Keratinocyte (primary cell): ENCODE measurements at regions not wholly inside any gene's neighbourhood (a gene's known extent, or its start where the extent isn't known, plus 50 kb on each side); places are given as distances from the start of the nearest gene placed in this dataset.

ENCODE experiments used
- DNase-seq: peaks from one replicate; pipeline ENCODE4 v3.0.0-alpha.2; 2011; ENCODE audit warnings: low read depth, missing footprints, low spot score
- FAIRE-seq: peaks from 2 replicates; lab custom pipeline; 2011; peaks lifted over from hg19 to GRCh38; lab: Jason Lieb, UNC
- H2AFZ ChIP-seq: 2 replicates; pipeline ENCODE4 v1.6.0; 2012; ENCODE audit warnings: low read length, control low read depth, inconsistent platforms; ENCODE audit not compliant: control insufficient read depth
- H3K27ac ChIP-seq: 2 replicates; pipeline ENCODE4 v1.5.1; 2011; ENCODE audit warnings: low read length; ENCODE audit not compliant: control insufficient read depth, insufficient read depth
- H3K27me3 ChIP-seq: 3 replicates; pipeline ENCODE4 v1.6.0; 2011; ENCODE audit warnings: low read length; ENCODE audit not compliant: control insufficient read depth, insufficient read depth; ENCODE audit errors: extremely low read depth
- H3K36me3 ChIP-seq, 2 experiments: 2 replicates in 1 of 2; 3 replicates in 1 of 2; pipeline ENCODE4 v1.5.1; 2011; ENCODE audit warnings: low read length in 2 of 2, mild to moderate bottlenecking in 1 of 2; ENCODE audit not compliant: control insufficient read depth in 2 of 2, insufficient read depth in 2 of 2; ENCODE audit errors: extremely low read depth in 1 of 2
- H3K4me1 ChIP-seq: 3 replicates; pipeline ENCODE4 v1.5.1; 2011; ENCODE audit warnings: low read length; ENCODE audit not compliant: control insufficient read depth, insufficient read depth; ENCODE audit errors: extremely low read depth
- H3K4me2 ChIP-seq: 3 replicates; pipeline ENCODE4 v1.6.0; 2011; ENCODE audit warnings: low read depth, low read length; ENCODE audit not compliant: control insufficient read depth, insufficient read depth; ENCODE audit errors: extremely low read depth
- H3K4me3 ChIP-seq, 3 experiments: fragments of 200-600 bp in 1 of 3; sonication (generic) in 1 of 3; 2 replicates in 2 of 3; 3 replicates in 1 of 3; pipeline ENCODE4 v1.5.1; 2011 to 2016; ENCODE audit warnings: low read length in 3 of 3, mild to moderate bottlenecking in 3 of 3, control low read depth in 2 of 3, inconsistent platforms in 1 of 3, low read depth in 1 of 3, mixed read lengths in 1 of 3, mixed run types in 1 of 3, moderate library complexity in 1 of 3; ENCODE audit not compliant: control insufficient read depth in 2 of 3, insufficient read depth in 2 of 3; ENCODE audit errors: extremely low read depth in 1 of 3
- H3K79me2 ChIP-seq: 2 replicates; pipeline ENCODE4 v1.6.0; 2012; ENCODE audit warnings: low read length; ENCODE audit not compliant: control insufficient read depth, insufficient read depth
- H3K9ac ChIP-seq: 3 replicates; pipeline ENCODE4 v1.6.0; 2011; ENCODE audit warnings: low read length; ENCODE audit not compliant: control insufficient read depth, insufficient read depth; ENCODE audit errors: extremely low read depth
- H3K9me1 ChIP-seq: 3 replicates; pipeline ENCODE4 v1.6.0; 2011; ENCODE audit warnings: low read length; ENCODE audit not compliant: control insufficient read depth, insufficient read depth; ENCODE audit errors: extremely low read depth
- H3K9me3 ChIP-seq: 2 replicates; pipeline ENCODE4 v1.5.1; 2012; ENCODE audit warnings: low read depth, low read length; ENCODE audit not compliant: control insufficient read depth
- H4K20me1 ChIP-seq: 3 replicates; pipeline ENCODE4 v1.6.0; 2011; ENCODE audit warnings: low read length; ENCODE audit not compliant: control insufficient read depth, insufficient read depth; ENCODE audit errors: extremely low read depth
- EZH2 ChIP-seq: IDR thresholded peaks from one replicate; pipeline ENCODE4 v1.6.1; 2012; ENCODE audit warnings: inconsistent platforms, mild to moderate bottlenecking, low read length, moderate library complexity
- dilution Hi-C: fragments of 300-500 bp; cut with MboI; formaldehyde crosslinking; loops from one replicate; pipeline ENCODE4 v1.7.0; 2020; ENCODE audit warnings: low sequenced_read_pairs; ENCODE audit not compliant: extremely low pct_ligation_motif_present
- TF ChIP-seq, protein P1 (sequence below), 3 experiments: IDR thresholded peaks in 1 of 3; conservative IDR thresholded peaks in 1 of 3; optimal IDR thresholded peaks in 1 of 3; 2 replicates in 2 of 3; 3 replicates in 1 of 3; pipeline versions ENCODE3 to v1.5.1; 2011; ENCODE audit warnings: low read length in 3 of 3, mild to moderate bottlenecking in 3 of 3, moderate library complexity in 2 of 3, control low read depth in 1 of 3, inconsistent platforms in 1 of 3; ENCODE audit not compliant: insufficient read depth in 2 of 3; ENCODE audit errors: extremely low read depth in 1 of 3

- no peak overlapping the region for H3K4me2 ChIP-seq
- dilution Hi-C loops: no loop called here
- TF ChIP-seq, protein P1, sequence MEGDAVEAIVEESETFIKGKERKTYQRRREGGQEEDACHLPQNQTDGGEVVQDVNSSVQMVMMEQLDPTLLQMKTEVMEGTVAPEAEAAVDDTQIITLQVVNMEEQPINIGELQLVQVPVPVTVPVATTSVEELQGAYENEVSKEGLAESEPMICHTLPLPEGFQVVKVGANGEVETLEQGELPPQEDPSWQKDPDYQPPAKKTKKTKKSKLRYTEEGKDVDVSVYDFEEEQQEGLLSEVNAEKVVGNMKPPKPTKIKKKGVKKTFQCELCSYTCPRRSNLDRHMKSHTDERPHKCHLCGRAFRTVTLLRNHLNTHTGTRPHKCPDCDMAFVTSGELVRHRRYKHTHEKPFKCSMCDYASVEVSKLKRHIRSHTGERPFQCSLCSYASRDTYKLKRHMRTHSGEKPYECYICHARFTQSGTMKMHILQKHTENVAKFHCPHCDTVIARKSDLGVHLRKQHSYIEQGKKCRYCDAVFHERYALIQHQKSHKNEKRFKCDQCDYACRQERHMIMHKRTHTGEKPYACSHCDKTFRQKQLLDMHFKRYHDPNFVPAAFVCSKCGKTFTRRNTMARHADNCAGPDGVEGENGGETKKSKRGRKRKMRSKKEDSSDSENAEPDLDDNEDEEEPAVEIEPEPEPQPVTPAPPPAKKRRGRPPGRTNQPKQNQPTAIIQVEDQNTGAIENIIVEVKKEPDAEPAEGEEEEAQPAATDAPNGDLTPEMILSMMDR (optimal IDR thresholded peaks at IDR 0.05 in 1 of 3, IDR thresholded peaks at IDR 0.05 in 1 of 3, conservative IDR thresholded peaks at IDR 0.05 in 1 of 3; ENCODE audit: extremely low read depth in 1 of 3, insufficient read depth in 2 of 3, low read length in 3 of 3): no peak
- TF ChIP-seq EZH2: no peak
- H2AFZ ChIP-seq: no peak overlapping the region
- no peaks in the 10 kb centered on the region for H3K9me3 ChIP-seq
- no peak overlapping the region for H3K4me3 ChIP-seq
- H3K27ac ChIP-seq: no peak overlapping the region
- no peak for DNase-seq
- H3K9ac ChIP-seq: no peak overlapping the region
- no peaks in the 10 kb centered on the region for H3K4me1 ChIP-seq
- no peaks in the 10 kb centered on the region for H4K20me1 ChIP-seq
- H3K9me1 ChIP-seq: no peaks in the 10 kb centered on the region
- no peaks in the 10 kb centered on the region for H3K79me2 ChIP-seq
- H3K36me3 ChIP-seq: no peaks in the 10 kb centered on the region
- no peak for FAIRE-seq
- H3K27me3 ChIP-seq: no peaks in the 10 kb centered on the region
These were observed 488.6 kb downstream of the BCL11A start for GRCh38 chr2:60064687-60065389.

GRCh38 chr2:60058781-60059180 lies 494.7 kb downstream of the BCL11A start:
- no peaks in the 10 kb centered on the region for H3K9me3 ChIP-seq
- FAIRE-seq (no peak), DNase-seq (no peak)
- H3K27ac ChIP-seq: no peak overlapping the region
- no peak overlapping the region for H3K9ac ChIP-seq
- H3K4me2 ChIP-seq: no peak overlapping the region
- H3K79me2 ChIP-seq: no peaks in the 10 kb centered on the region
- dilution Hi-C loops: no loop called here
- TF ChIP-seq, protein P1 (optimal IDR thresholded peaks at IDR 0.05 in 1 of 3, IDR thresholded peaks at IDR 0.05 in 1 of 3, conservative IDR thresholded peaks at IDR 0.05 in 1 of 3; ENCODE audit: extremely low read depth in 1 of 3, insufficient read depth in 2 of 3, low read length in 3 of 3): no peak
- TF ChIP-seq EZH2: no peak
- no peaks in the 10 kb centered on the region for H3K9me1 ChIP-seq
- no peaks in the 10 kb centered on the region for H3K27me3 ChIP-seq
- H3K4me1 ChIP-seq: peaks cover 4% of the 10 kb centered on the region
- H3K4me3 ChIP-seq: no peak overlapping the region
- no peaks in the 10 kb centered on the region for H4K20me1 ChIP-seq
- no peak overlapping the region for H2AFZ ChIP-seq
- no peaks in the 10 kb centered on the region for H3K36me3 ChIP-seq
